Skeletal muscle cell (primary cell): ENCODE measurements at regions not wholly inside any gene's neighbourhood (a gene's known extent, or its start where the extent isn't known, plus 50 kb on each side); places are given as distances from the start of the nearest gene placed in this dataset.

Experiments
- DNase-seq: peaks from one replicate; pipeline ENCODE4 v3.0.0-alpha.2; 2010; ENCODE audit warnings: low read depth
- H3K4me3 ChIP-seq: 2 replicates; pipeline ENCODE4 v1.5.1; 2011; ENCODE audit warnings: low read depth, mild to moderate bottlenecking, control low read depth, low read length, moderate library complexity

DNA sequence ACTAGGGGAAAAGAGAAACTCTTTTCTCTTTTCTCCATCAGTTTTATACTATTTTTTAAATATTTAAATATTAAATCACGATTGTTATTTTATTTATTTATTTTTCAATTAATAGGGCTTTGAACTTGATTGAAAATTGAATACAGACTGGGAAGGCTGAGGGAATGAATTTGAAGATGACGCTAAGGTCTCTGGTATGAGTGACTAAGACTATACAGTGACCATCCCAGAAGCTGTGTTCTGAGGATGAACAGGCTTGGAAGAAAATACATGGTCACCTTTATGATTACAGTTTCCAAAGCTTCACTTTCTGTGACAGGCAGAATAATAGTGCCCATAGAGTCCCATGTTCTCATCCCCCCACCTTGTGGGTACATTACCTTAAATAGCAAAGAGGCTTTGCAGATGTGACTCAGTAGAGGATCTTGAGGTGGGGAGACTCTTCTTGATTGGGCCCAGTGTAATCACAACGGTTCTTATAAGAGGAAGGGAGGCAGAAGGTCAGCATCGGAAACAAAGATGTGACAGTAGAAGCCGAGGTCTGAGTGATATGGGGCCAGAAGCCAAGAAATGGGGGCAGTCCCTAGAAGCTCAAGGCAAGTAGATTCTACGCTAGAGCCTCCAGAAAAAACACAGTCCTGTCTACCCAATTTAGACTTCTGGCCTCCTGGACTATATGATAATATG, 51.0 kb upstream of the LPP start:
- no peak for DNase-seq
- no peak overlapping the region for H3K4me3 ChIP-seq

DNA sequence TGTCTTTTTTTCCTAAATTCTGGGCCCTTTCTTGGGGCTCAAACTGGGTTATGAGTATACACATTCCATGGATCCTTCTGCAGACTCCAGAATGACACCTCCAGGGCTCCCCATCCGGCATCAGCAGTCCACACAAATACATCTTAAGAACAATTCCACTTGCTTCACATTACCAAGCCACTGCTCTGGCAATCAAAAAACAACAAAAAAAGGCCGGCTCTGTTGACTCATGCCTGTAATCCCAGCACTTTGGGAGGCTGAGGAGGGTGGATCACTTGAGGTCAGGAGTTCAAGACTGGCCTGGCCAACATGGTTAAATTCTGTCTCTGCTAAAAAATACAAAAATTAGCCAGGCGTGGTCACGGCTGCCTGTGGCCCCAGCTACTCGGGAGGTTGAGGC, 49.9 kb upstream of the LPP start:
- DNase-seq = no peak
- no peak overlapping the region for H3K4me3 ChIP-seq
